ENCODE measurements at regions not wholly inside any gene's neighbourhood (a gene's known extent, or its start where the extent isn't known, plus 50 kb on each side); places are given as distances from the start of the nearest gene placed in this dataset.

GRCh38 chr4:8796096-8796495, 75.5 kb downstream of the HMX1 start:
- Histone ChIP-seq H3K4me1 (no peaks in the 10 kb centered on the region), H3K4me3 (no peak overlapping the region), H3K36me3 (no peaks in the 10 kb centered on the region), H3K9me3 (no peaks in the 10 kb centered on the region), H3K27ac (no peak overlapping the region), H3K27me3 (no peaks in the 10 kb centered on the region)
- TF ChIP-seq CTCF (IDR thresholded peaks at IDR 0.05), result no peak
- ATAC-seq, result no peak
- no peak for DNase-seq
- 82 to 89% methylated on average over 9 of the region's 9 CpGs for WGBS, 2 donors
- intact Hi-C loops (cut with DNase I), result no loop called here
- FAIRE-seq, result no peak

- 29 to 33% methylated on average over 12 of the region's 12 CpGs for WGBS, 2 donors
- Histone ChIP-seq H3K4me3 (no peak overlapping the region), H3K9me3 (no peaks in the 10 kb centered on the region), H3K27me3 (no peaks in the 10 kb centered on the region), H3K36me3 (no peaks in the 10 kb centered on the region), H3K27ac (no peak overlapping the region), H3K4me1 (no peaks in the 10 kb centered on the region)
- TF ChIP-seq CTCF (IDR thresholded peaks at IDR 0.05), result no peak
- FAIRE-seq, result no peak
- no peak for ATAC-seq
- DNase-seq, result no peak
- intact Hi-C loops (cut with DNase I), result no loop called here
Measured at GRCh38 chr4:8795140-8795539, 76.5 kb downstream of the HMX1 start.

- Histone ChIP-seq H3K4me1 (no peaks in the 10 kb centered on the region), H3K9me3 (no peaks in the 10 kb centered on the region), H3K27me3 (no peaks in the 10 kb centered on the region), H3K36me3 (no peaks in the 10 kb centered on the region), H3K27ac (no peak overlapping the region), H3K4me3 (no peak overlapping the region)
- no peak for TF ChIP-seq CTCF (IDR thresholded peaks at IDR 0.05)
- intact Hi-C loops (cut with DNase I), result no loop called here
- DNase-seq (no peak), FAIRE-seq (no peak), ATAC-seq (no peak)
- WGBS, 2 donors, result 66 to 81% methylated on average over 15 to 18 of the region's 18 CpGs
Measured at GRCh38 chr4:8794491-8794890, 77.1 kb downstream of the HMX1 start.

- H3K9me3 ChIP-seq, result no peaks in the 10 kb centered on the region
- H3K27ac ChIP-seq, result no peak overlapping the region
- no peak overlapping the region for H3K4me3 ChIP-seq
- no peak for TF ChIP-seq CTCF (IDR thresholded peaks at IDR 0.05)
- no peaks in the 10 kb centered on the region for H3K4me1 ChIP-seq
- intact Hi-C loops (cut with DNase I), result no loop called here
- no peaks in the 10 kb centered on the region for H3K36me3 ChIP-seq
- 50 to 54% methylated on average over 11 of the region's 11 CpGs for WGBS, 2 donors
- ATAC-seq, result no peak
- H3K27me3 ChIP-seq, result no peaks in the 10 kb centered on the region
- peak in 1 of 6 donors; percentile 72 for DNase-seq
- FAIRE-seq, result no peak
Measured at GRCh38 chr4:8793571-8794160, 78.0 kb downstream of the HMX1 start.

GRCh38 chr4:8792491-8792890, 79.1 kb downstream of the HMX1 start:
- Histone ChIP-seq H3K4me1 (no peaks in the 10 kb centered on the region), H3K27ac (no peak overlapping the region), H3K27me3 (no peaks in the 10 kb centered on the region), H3K36me3 (no peaks in the 10 kb centered on the region), H3K9me3 (no peaks in the 10 kb centered on the region), H3K4me3 (no peak overlapping the region)
- TF ChIP-seq CTCF (IDR thresholded peaks at IDR 0.05), result no peak
- intact Hi-C loops (cut with DNase I), result no loop called here
- FAIRE-seq (no peak), DNase-seq (no peak), ATAC-seq (no peak)
- WGBS, 2 donors, result 66 to 70% methylated on average over 10 of the region's 10 CpGs
